NCI-H187 treated with DMSO at 0.1 percent for 48 hours (cell line): ENCODE measurements at regions not wholly inside any gene's neighbourhood (a gene's known extent, or its start where the extent isn't known, plus 50 kb on each side); places are given as distances from the start of the nearest gene placed in this dataset.

Experiments
- DNase-seq: peaks from one replicate; lab custom pipeline; 2025; lab: John Stamatoyannopoulos, UW

DNA sequence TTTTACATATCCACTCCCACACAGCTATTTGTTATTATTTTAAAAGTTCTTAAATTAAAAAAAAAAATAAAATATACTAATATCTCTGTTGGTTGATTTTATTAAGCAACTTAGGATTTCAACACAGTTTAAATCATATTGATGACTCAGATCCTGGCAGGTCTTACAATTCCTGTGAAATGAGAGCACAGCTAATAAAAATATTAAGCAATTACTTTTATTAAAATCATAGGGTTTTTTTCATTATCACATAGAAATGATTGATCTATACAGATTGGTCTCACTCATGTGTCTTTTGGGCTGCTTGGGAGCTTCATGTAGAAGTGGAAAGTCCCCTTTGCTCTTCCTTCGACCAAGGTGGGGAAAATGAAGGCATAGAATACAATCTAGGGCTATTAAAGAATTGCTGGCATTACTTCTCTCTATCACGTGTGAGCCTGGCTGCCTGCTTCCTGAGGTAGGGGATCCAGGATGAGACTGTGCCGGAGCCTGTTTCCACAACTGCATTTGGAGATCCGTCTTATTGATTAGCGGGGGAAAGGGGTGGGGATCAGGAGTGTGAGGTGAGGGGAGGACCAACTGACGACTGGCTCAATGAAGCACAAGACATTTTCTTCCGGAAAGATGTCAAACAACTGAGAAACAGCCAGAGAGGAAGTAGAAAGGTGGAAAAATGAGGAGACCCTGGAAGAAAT is 858.0 kb downstream of the USP25 start:
- no peak for DNase-seq

- no peak for DNase-seq
These were observed 858.7 kb downstream of the USP25 start for GRCh38 chr21:16588433-16588860.

GRCh38 chr21:16589006-16589898 is 859.5 kb downstream of the USP25 start:
- DNase-seq: no peak

DNA sequence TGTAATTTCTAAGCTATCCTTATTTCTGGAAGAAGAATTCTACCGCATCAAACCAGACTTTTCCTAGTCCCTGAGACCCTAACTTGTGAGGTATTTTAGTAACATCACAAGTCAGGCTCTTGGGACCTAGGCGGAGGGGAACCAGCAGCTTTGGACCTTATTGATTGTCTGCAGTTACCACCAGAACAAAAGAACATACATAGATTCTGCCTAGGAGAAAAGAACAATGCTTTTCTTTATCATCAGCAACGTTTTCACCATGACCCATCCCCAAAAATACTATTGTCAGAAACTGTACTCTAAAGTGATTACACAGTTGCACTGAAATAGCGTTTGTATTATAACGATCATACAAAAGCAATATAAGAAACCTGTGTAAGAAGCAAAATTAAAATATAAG is 860.4 kb downstream of the USP25 start:
- DNase-seq: no peak

GRCh38 chr21:16590641-16591292 is 861.0 kb downstream of the USP25 start:
- no peak for DNase-seq

DNA sequence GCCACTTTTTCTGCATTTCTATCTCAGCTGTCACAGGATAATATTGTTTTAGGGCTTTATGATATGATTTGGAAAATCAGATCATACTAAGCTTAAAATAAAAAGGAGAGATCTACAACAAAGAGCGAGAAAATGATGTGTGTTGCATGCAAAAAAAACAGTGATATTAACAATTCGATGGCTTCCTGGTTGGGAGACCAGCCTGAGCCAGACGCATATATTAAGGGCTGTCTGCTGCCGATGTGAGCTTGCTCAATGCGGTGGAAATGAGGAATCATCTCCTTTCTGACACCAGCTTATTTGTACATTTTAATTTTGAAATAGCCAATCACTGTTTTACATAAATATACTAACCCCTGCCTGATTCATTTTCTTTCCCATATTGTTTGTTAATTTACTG is 862.6 kb downstream of the USP25 start:
- no peak for DNase-seq

DNA sequence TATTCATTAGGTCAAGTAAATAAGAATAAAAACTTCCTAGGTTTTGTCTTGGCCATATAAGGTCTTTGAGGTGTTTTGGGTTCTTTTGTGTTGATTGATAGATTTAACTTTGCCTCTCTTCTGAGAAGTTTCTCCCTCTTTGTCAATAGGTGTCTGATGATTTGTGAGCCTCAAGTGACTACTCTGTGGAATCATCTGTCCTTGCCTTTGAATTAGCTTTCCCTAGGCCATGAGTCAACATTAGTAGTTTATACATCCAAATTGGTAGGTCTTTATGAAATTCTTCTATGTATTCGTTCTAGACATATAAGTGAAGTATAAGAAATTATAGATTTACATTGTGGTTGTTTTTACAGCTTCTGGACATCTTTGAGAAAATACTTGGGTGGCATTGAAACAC is 864.4 kb downstream of the USP25 start:
- DNase-seq: no peak

- no peak for DNase-seq
These were observed 866.6 kb downstream of the USP25 start for GRCh38 chr21:16596369-16596768.

DNA sequence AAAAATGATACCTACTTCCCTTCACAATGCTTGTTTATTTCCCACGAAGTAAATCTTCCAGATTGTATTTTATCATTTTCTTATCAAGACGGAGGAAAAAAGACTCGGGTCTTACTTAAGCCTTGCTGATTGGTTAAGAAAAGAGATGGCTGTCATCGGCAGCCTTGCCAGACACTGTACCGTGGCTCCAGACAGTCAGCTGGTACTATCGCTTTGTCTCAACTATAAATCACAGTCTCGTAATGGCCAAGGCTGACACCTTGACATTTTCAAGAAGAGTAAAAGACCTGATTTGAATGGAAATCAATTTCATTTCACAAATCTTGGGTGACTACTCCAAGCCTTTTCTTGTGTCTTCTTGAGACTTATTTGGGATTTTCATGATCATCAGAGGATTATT is 868.0 kb downstream of the USP25 start:
- no peak for DNase-seq

- DNase-seq: no peak
These were observed 875.8 kb downstream of the USP25 start for GRCh38 chr21:16605597-16605996.

DNA sequence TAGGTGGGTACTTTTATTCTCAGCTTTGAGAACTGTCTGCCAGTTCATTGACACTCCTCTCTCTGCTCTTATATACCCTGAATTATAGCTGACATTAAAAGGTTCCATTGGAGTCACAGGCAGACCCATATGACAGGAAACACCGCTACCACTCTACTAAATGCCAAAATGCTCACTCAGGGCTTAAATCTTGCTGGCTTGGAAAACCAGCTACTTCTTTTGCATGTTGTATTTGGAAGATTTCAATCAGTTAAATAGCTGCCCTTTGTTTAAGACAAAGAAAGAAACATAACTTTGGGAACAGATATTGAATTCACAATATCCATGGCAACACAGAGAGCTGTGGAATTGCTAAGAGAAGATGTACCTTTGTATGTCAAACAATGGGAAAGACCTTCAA is 876.5 kb downstream of the USP25 start:
- no peak for DNase-seq

GRCh38 chr21:16608209-16608830 is 878.5 kb downstream of the USP25 start:
- DNase-seq: no peak

- DNase-seq: no peak
These were observed 889.5 kb downstream of the USP25 start for GRCh38 chr21:16619281-16619680.

DNA sequence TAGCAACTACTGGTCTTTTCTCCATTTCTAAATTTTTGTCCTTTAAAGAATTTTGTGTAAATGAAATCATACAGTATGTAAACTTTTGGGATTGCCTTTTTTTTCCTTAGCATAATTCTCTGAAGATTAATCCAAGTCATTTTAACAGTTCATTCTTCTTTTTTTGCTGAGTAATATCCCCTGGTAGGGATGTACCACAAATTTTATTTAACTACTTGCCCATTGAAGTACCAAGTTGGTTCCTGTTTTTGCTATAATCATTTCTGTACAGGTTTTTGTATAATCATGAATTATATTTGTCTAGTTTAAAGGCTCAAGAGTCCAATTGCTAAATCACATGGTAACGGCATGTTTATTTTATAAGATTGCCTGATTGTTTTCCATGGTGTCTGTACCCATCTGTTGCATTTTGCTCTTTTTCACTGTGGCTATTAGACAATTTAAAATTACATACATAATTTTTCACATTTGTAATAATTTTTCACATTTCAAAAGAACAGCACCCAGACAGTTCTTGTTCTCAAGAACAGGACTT is 891.1 kb downstream of the USP25 start:
- no peak for DNase-seq

GRCh38 chr21:16624479-16625118 is 888.2 kb upstream of the CXADR start:
- peak; percentile 56 for DNase-seq

GRCh38 chr21:16625491-16625890 is 887.4 kb upstream of the CXADR start:
- DNase-seq: no peak

DNA sequence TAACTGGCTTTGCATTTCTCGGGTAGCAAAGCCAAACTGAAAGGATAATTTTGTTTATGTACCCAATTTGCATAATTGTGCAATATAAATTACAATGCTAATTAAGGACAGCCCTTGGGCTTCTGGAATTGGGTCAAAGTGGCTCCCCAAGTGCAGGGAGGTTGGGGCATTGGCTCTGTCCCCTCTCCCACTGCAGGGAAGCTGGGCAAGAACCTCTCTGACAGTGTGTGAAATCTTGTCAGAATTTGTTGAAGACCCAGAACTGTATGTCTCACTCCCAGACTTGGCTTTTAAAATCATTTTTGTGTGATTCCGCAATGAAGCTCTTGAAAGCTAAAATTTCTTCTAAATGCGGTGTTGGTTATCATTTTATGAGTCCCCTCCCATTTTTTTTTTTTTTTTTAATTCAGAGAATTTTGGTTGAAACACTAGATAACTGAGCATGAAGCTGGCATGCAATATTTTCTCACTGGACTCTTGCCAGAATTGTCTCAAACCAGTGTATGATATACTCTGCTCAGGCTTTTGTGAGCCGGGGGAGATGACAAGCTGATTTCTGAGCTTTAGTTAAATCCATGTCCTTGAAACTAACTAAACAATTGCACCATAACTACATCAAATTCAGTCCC is 878.9 kb upstream of the CXADR start:
- DNase-seq: no peak

DNA sequence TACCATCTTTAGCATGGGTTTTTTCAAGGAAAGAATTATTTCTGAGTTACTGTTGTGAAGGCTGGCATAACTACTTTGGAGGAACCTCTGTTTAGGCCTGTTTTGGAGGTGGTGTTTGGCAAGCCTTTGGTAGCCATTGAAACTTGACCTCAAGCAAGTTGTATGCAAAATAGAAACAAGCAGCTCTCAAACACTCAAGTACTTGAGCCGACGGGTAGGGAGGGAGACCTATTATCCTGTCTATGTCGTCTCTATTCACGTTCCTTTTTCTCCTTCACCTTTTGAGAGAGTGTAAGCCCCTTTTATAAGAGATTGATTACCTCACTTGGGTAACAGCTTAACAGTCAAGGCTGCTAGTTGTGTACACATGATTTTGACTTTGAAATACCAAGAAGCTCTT is 878.3 kb upstream of the CXADR start:
- DNase-seq: peak; percentile 93

GRCh38 chr21:16640297-16641027 is 872.4 kb upstream of the CXADR start:
- DNase-seq: no peak

- DNase-seq: no peak
These were observed 870.5 kb upstream of the CXADR start for GRCh38 chr21:16642353-16642752.
